OCI-LY3 (cell line): ENCODE measurements at regions not wholly inside any gene's neighbourhood (a gene's known extent, or its start where the extent isn't known, plus 50 kb on each side); places are given as distances from the start of the nearest gene placed in this dataset.

ENCODE experiments used
- H2AFZ ChIP-seq: fragments of 200-600, 300-600 bp; shearing (Covaris generic); 2 replicates; pipeline ENCODE4 v1.6.0; 2014; ENCODE audit warnings: antibody characterized with exemption, low read depth, low read length
- H3K27ac ChIP-seq: fragments of 200-600, 300-600 bp; sonication (generic); 2 replicates; pipeline ENCODE4 v1.5.1; 2014; ENCODE audit warnings: mild to moderate bottlenecking, low read length, moderate library complexity, mixed read lengths
- H3K27me3 ChIP-seq: fragments of 200-600, 300-600 bp; sonication (generic); 2 replicates; pipeline ENCODE4 v1.6.1; 2014; ENCODE audit warnings: low read depth, low read length, mixed read lengths
- H3K36me3 ChIP-seq: fragments of 200-600, 300-600 bp; sonication (generic); replicated peaks from 2 replicates; pipeline ENCODE3; 2014; ENCODE audit warnings: low read depth, low read length, mixed read lengths
- H3K4me1 ChIP-seq: fragments of 300-600, 200-600 bp; sonication (generic); 2 replicates; pipeline ENCODE4 v1.6.1; 2014; ENCODE audit warnings: low read length, mixed read lengths
- H3K4me2 ChIP-seq: fragments of 200-600, 300-600 bp; sonication (generic); 2 replicates; pipeline ENCODE4 v1.6.1; 2014; ENCODE audit warnings: low read length, mixed read lengths
- H3K4me3 ChIP-seq: fragments of 300-600, 200-600 bp; sonication (generic); 2 replicates; pipeline ENCODE4 v1.5.1; 2014; ENCODE audit warnings: antibody characterized with exemption, mild to moderate bottlenecking, low read length, moderate library complexity
- H3K79me2 ChIP-seq: fragments of 300-600, 200-600 bp; shearing (Covaris generic); 2 replicates; pipeline ENCODE4 v1.6.1; 2014; ENCODE audit warnings: mild to moderate bottlenecking, low read length, mixed read lengths
- H3K9ac ChIP-seq: fragments of 300-600, 200-600 bp; shearing (Covaris generic); 2 replicates; pipeline ENCODE4 v1.6.0; 2014; ENCODE audit warnings: mild to moderate bottlenecking, low read length, moderate library complexity
- H3K9me3 ChIP-seq: fragments of 200-600, 300-600 bp; shearing (Covaris generic); 2 replicates; pipeline ENCODE4 v1.6.1; 2014; ENCODE audit warnings: low read length, mixed read lengths; ENCODE audit not compliant: insufficient read depth
- H4K20me1 ChIP-seq: fragments of 200-600, 300-600 bp; sonication (generic); 2 replicates; pipeline ENCODE4 v1.6.1; 2016; ENCODE audit warnings: low read length, mixed read lengths; ENCODE audit not compliant: insufficient read depth
- CTCF ChIP-seq: fragments of 200-600, 300-600 bp; sonication (generic); IDR thresholded peaks from 2 replicates; pipeline ENCODE4 v1.5.1; 2014; ENCODE audit warnings: antibody characterized with exemption, low read length, low read depth
- EZH2phosphoT487 ChIP-seq: fragments of 200-600 bp; shearing (Covaris generic); IDR thresholded peaks from 2 replicates; pipeline ENCODE4 v1.6.1; 2018; ENCODE audit warnings: antibody characterized with exemption, mixed run types, low read depth

GRCh38 chr1:207967703-207968102, 56.8 kb upstream of the CD34 start:
- Histone ChIP-seq H2AFZ (no peak overlapping the region), H3K4me1 (peaks cover 10% of the 10 kb centered on the region), H3K27me3 (peaks cover 11% of the 10 kb centered on the region), H3K4me2 (no peak overlapping the region), H3K36me3 (no peaks in the 10 kb centered on the region), H3K4me3 (no peak overlapping the region), H3K9ac (no peak overlapping the region), H3K27ac (no peak overlapping the region), H3K9me3 (no peaks in the 10 kb centered on the region), H4K20me1 (no peaks in the 10 kb centered on the region), H3K79me2 (no peaks in the 10 kb centered on the region)
- no peak for TF ChIP-seq CTCF
- no peak for TF ChIP-seq EZH2phosphoT487

- Histone ChIP-seq H3K4me2 (no peak overlapping the region), H3K9me3 (no peaks in the 10 kb centered on the region), H3K36me3 (no peaks in the 10 kb centered on the region), H3K27ac (no peak overlapping the region), H3K27me3 (peaks cover 10% of the 10 kb centered on the region), H4K20me1 (no peaks in the 10 kb centered on the region), H3K4me1 (peaks cover 13% of the 10 kb centered on the region), H3K79me2 (no peaks in the 10 kb centered on the region), H2AFZ (no peak overlapping the region), H3K9ac (no peak overlapping the region), H3K4me3 (no peak overlapping the region)
- TF ChIP-seq CTCF: no peak
Observed at GRCh38 chr1:207966521-207966920, 55.6 kb upstream of the CD34 start.

GRCh38 chr1:207965392-207966387, 54.8 kb upstream of the CD34 start:
- H3K4me2 ChIP-seq: no peak overlapping the region
- H3K36me3 ChIP-seq: no peaks in the 10 kb centered on the region
- no peak overlapping the region for H3K9ac ChIP-seq
- no peaks in the 10 kb centered on the region for H3K79me2 ChIP-seq
- peaks cover 13% of the 10 kb centered on the region for H3K4me1 ChIP-seq
- peaks cover 10% of the 10 kb centered on the region for H3K27me3 ChIP-seq
- no peak for TF ChIP-seq EZH2phosphoT487
- peak; percentile 39 for TF ChIP-seq CTCF
- no peak overlapping the region for H2AFZ ChIP-seq
- no peak overlapping the region for H3K4me3 ChIP-seq
- H4K20me1 ChIP-seq: no peaks in the 10 kb centered on the region
- no peak overlapping the region for H3K27ac ChIP-seq
- H3K9me3 ChIP-seq: no peaks in the 10 kb centered on the region

GRCh38 chr1:207964195-207964966, 53.5 kb upstream of the CD34 start:
- Histone ChIP-seq H3K27me3 (peaks cover 10% of the 10 kb centered on the region), H3K36me3 (no peaks in the 10 kb centered on the region), H2AFZ (peak overlapping the region; percentile 93), H3K79me2 (no peaks in the 10 kb centered on the region), H3K4me3 (peak overlapping the region; percentile 78), H3K9ac (peak overlapping the region; percentile 75), H4K20me1 (no peaks in the 10 kb centered on the region), H3K9me3 (no peaks in the 10 kb centered on the region), H3K4me2 (peak overlapping the region; percentile 93), H3K27ac (no peak overlapping the region), H3K4me1 (peaks cover 13% of the 10 kb centered on the region)
- no peak for TF ChIP-seq EZH2phosphoT487
- no peak for TF ChIP-seq CTCF
